Astrocyte (in vitro differentiated cells and primary cell): ENCODE measurements at regions not wholly inside any gene's neighbourhood (a gene's known extent, or its start where the extent isn't known, plus 50 kb on each side); places are given as distances from the start of the nearest gene placed in this dataset.

ENCODE experiments used
- DNase-seq: peaks from one replicate; pipeline ENCODE4 v3.0.0-alpha.2; 2010; ENCODE audit warnings: low read depth
- FAIRE-seq: peaks from 2 replicates; lab custom pipeline; 2011; peaks lifted over from hg19 to GRCh38; lab: Jason Lieb, UNC
- H2AFZ ChIP-seq: 2 replicates; pipeline ENCODE4 v1.6.0; 2012; ENCODE audit warnings: low read depth, low read length, inconsistent platforms
- H3K27ac ChIP-seq: 2 replicates; pipeline ENCODE4 v1.5.1; 2011; ENCODE audit warnings: low read depth, low read length, inconsistent platforms
- H3K27me3 ChIP-seq: 2 replicates; pipeline ENCODE4 v1.6.0; 2011; ENCODE audit warnings: low read length, inconsistent platforms; ENCODE audit not compliant: insufficient read depth
- H3K36me3 ChIP-seq: 2 replicates; pipeline ENCODE4 v1.5.1; 2011; ENCODE audit warnings: low read length, inconsistent platforms; ENCODE audit not compliant: insufficient read depth
- H3K4me1 ChIP-seq: 2 replicates; pipeline ENCODE4 v1.5.1; 2011; ENCODE audit warnings: low read length, inconsistent platforms; ENCODE audit not compliant: insufficient read depth
- H3K4me2 ChIP-seq: 2 replicates; pipeline ENCODE4 v1.6.0; 2012; ENCODE audit warnings: low read length, inconsistent platforms
- H3K4me3 ChIP-seq: 2 replicates; pipeline ENCODE4 v1.5.1; 2011; ENCODE audit warnings: low read depth, mild to moderate bottlenecking, low read length, inconsistent platforms; ENCODE audit not compliant: insufficient read depth
- H3K79me2 ChIP-seq: 2 replicates; pipeline ENCODE4 v1.6.0; 2012; ENCODE audit warnings: mild to moderate bottlenecking, low read length, inconsistent platforms; ENCODE audit not compliant: insufficient read depth
- H3K9ac ChIP-seq: 2 replicates; pipeline ENCODE4 v1.6.0; 2012; ENCODE audit warnings: mild to moderate bottlenecking, low read length, inconsistent platforms
- H3K9me3 ChIP-seq: 2 replicates; pipeline ENCODE4 v1.5.1; 2012; ENCODE audit warnings: low read depth, mild to moderate bottlenecking, low read length, inconsistent platforms; ENCODE audit not compliant: insufficient read depth
- H4K20me1 ChIP-seq: 2 replicates; pipeline ENCODE4 v1.6.0; 2012; ENCODE audit warnings: low read length, inconsistent platforms; ENCODE audit not compliant: insufficient read depth
- H3K27ac Mint-ChIP-seq: one replicate; pipeline ENCODE4 v1.8.0; 2021; ENCODE audit warnings: mild to moderate bottlenecking, mixed read lengths; ENCODE audit not compliant: unreplicated experiment
- H3K27me3 Mint-ChIP-seq: one replicate; pipeline ENCODE4 v1.8.0; 2021; ENCODE audit warnings: low read depth, mixed read lengths; ENCODE audit not compliant: unreplicated experiment
- H3K36me3 Mint-ChIP-seq: one replicate; pipeline ENCODE4 v1.8.0; 2021; ENCODE audit warnings: low read depth, mixed read lengths; ENCODE audit not compliant: unreplicated experiment
- H3K4me1 Mint-ChIP-seq: one replicate; pipeline ENCODE4 v1.8.0; 2021; ENCODE audit warnings: low read depth, mixed read lengths; ENCODE audit not compliant: unreplicated experiment
- H3K4me3 Mint-ChIP-seq: one replicate; pipeline ENCODE4 v1.8.0; 2021; ENCODE audit warnings: mild to moderate bottlenecking, moderate library complexity, mixed read lengths; ENCODE audit not compliant: unreplicated experiment
- H3K9me3 Mint-ChIP-seq: one replicate; pipeline ENCODE4 v1.8.0; 2021; ENCODE audit warnings: mild to moderate bottlenecking, mixed read lengths; ENCODE audit not compliant: unreplicated experiment
- EZH2 ChIP-seq: IDR thresholded peaks from 2 replicates; pipeline ENCODE4 v1.6.1; 2012; ENCODE audit warnings: mild to moderate bottlenecking, low read length, inconsistent platforms; ENCODE audit not compliant: insufficient read depth
- TF ChIP-seq, protein P1 (sequence below): IDR thresholded peaks from 2 replicates; pipeline ENCODE4 v1.5.1; 2011; ENCODE audit warnings: low read depth, mild to moderate bottlenecking, inconsistent platforms, low read length, moderate library complexity; ENCODE audit not compliant: insufficient read depth

DNA sequence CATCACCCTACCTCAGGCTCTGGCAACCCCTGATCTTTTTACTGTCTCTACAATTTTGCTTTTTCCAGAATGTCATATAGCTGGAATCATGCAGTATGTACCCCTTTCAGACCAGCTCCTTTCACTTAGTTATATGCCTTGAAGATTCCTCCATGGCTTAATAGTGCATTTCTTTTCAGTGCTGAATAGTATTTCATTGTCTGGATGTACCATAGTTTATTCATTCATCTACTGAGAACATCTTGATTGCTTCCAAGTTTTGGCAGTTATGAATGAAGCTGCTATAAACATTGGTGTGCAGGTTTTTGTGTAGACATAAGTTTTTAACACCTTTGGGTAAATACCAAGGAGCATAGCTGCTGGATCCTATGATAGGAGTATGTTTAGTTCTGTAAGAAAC is 50.8 kb upstream of the ANP32A start:
- H2AFZ ChIP-seq, result no peak overlapping the region
- peaks cover 27% of the 10 kb centered on the region for H3K27me3 ChIP-seq
- Mint-ChIP-seq H3K27me3 (peaks cover 21% of the 10 kb centered on the region), H3K4me3 (no peak overlapping the region), H3K9me3 (no peaks in the 10 kb centered on the region), H3K36me3 (no peaks in the 10 kb centered on the region), H3K4me1 (no peaks in the 10 kb centered on the region), H3K27ac (no peak overlapping the region)
- H3K36me3 ChIP-seq, result no peaks in the 10 kb centered on the region
- no peaks in the 10 kb centered on the region for H3K9me3 ChIP-seq
- H3K4me3 ChIP-seq, result no peak overlapping the region
- DNase-seq (no peak), FAIRE-seq (no peak)
- H3K79me2 ChIP-seq, result no peaks in the 10 kb centered on the region
- no peak overlapping the region for H3K9ac ChIP-seq
- H3K27ac ChIP-seq, result no peak overlapping the region
- H3K4me2 ChIP-seq, result no peak overlapping the region
- H3K4me1 ChIP-seq, result no peaks in the 10 kb centered on the region
- no peaks in the 10 kb centered on the region for H4K20me1 ChIP-seq
- TF ChIP-seq, protein P1, sequence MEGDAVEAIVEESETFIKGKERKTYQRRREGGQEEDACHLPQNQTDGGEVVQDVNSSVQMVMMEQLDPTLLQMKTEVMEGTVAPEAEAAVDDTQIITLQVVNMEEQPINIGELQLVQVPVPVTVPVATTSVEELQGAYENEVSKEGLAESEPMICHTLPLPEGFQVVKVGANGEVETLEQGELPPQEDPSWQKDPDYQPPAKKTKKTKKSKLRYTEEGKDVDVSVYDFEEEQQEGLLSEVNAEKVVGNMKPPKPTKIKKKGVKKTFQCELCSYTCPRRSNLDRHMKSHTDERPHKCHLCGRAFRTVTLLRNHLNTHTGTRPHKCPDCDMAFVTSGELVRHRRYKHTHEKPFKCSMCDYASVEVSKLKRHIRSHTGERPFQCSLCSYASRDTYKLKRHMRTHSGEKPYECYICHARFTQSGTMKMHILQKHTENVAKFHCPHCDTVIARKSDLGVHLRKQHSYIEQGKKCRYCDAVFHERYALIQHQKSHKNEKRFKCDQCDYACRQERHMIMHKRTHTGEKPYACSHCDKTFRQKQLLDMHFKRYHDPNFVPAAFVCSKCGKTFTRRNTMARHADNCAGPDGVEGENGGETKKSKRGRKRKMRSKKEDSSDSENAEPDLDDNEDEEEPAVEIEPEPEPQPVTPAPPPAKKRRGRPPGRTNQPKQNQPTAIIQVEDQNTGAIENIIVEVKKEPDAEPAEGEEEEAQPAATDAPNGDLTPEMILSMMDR, result no peak
- no peak for TF ChIP-seq EZH2

DNA sequence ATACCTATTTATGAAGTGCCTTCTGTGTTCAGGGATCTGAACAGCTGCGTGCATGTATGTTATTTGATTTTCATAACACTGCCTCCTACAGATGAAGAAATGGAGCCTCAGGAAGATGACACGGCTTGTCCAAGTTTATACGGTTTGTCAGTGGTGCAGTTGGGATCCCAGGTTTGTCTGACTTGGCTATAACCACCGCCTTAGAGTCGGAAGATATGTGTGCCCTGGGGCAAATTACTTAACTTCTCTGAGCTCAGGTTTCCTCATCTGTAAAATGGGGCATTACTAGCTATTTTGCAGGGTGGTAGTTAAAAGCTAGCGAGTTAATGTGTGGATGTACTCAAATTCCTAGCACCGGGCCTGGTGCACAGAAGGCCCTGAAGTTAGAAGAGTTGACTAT is 54.1 kb upstream of the ANP32A start:
- H3K4me1 Mint-ChIP-seq, result no peaks in the 10 kb centered on the region
- no peaks in the 10 kb centered on the region for H3K9me3 Mint-ChIP-seq
- FAIRE-seq (no peak), DNase-seq (no peak)
- no peak for TF ChIP-seq EZH2
- TF ChIP-seq, protein P1, result no peak
- peaks cover 18% of the 10 kb centered on the region for H3K27me3 ChIP-seq
- no peaks in the 10 kb centered on the region for H3K9me3 ChIP-seq
- H3K4me3 Mint-ChIP-seq, result no peak overlapping the region
- no peak overlapping the region for H3K27ac ChIP-seq
- no peaks in the 10 kb centered on the region for H4K20me1 ChIP-seq
- H3K4me3 ChIP-seq, result no peak overlapping the region
- H3K4me2 ChIP-seq, result peak overlapping the region; percentile 94
- peaks cover 18% of the 10 kb centered on the region for H3K27me3 Mint-ChIP-seq
- no peaks in the 10 kb centered on the region for H3K4me1 ChIP-seq
- H3K36me3 ChIP-seq, result no peaks in the 10 kb centered on the region
- no peak overlapping the region for H2AFZ ChIP-seq
- no peak overlapping the region for H3K9ac ChIP-seq
- H3K27ac Mint-ChIP-seq, result no peak overlapping the region
- no peaks in the 10 kb centered on the region for H3K36me3 Mint-ChIP-seq
- no peaks in the 10 kb centered on the region for H3K79me2 ChIP-seq

DNA sequence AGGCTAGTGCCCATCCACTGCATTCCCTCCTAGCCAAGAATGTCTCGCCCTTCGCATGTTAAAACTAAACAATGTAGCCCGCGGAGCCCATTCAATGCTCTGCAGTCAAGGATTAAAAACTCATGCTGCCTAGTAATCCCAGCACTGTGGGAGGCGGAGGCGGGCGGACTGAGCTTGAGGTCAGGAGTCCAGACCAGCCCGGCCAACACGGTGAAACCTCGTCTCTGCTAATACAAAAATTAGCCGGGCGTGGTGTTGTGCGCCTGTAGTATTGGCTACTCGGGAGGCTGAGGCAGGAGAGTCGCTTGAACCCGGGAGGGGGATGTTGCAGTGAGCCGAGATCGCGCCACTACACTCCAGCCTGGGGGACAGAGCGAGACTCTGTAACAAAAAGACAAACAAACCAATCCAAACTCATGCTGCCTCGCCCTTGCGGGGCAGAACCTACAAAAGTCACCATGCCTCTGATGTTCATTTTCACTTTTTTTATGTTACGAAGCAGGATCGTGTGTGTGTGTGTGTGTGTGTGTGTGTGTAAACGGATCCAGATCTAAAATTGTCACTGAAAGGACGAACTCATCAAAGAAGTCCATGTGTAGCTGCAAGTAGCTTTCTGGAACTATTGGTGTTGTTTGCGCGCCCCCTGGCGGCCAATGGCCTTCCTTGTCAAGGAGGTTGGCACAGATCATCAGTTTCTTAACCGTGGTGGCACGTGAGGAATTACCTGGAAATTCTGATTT is 54.8 kb upstream of the SPESP1 start:
- DNase-seq (peak; percentile 75), FAIRE-seq (peak; percentile 20)
- H3K9me3 ChIP-seq, result no peaks in the 10 kb centered on the region
- Mint-ChIP-seq H3K27ac (no peak overlapping the region), H3K36me3 (no peaks in the 10 kb centered on the region), H3K9me3 (no peaks in the 10 kb centered on the region), H3K27me3 (peaks cover 13% of the 10 kb centered on the region), H3K4me3 (peak overlapping the region; percentile 81), H3K4me1 (no peaks in the 10 kb centered on the region)
- peaks cover 14% of the 10 kb centered on the region for H3K27me3 ChIP-seq
- TF ChIP-seq EZH2, result no peak
- TF ChIP-seq, protein P1, result peak; percentile 85
- H3K4me3 ChIP-seq, result peak overlapping the region; percentile 60
- peak overlapping the region; percentile 55 for H3K9ac ChIP-seq
- peak overlapping the region; percentile 94 for H3K4me2 ChIP-seq
- H3K36me3 ChIP-seq, result no peaks in the 10 kb centered on the region
- H3K79me2 ChIP-seq, result no peaks in the 10 kb centered on the region
- H2AFZ ChIP-seq, result peak overlapping the region; percentile 73
- H3K4me1 ChIP-seq, result no peaks in the 10 kb centered on the region
- H3K27ac ChIP-seq, result no peak overlapping the region
- no peaks in the 10 kb centered on the region for H4K20me1 ChIP-seq
